Rectal smooth muscle tissue (tissue), 1 donor: ENCODE measurements at regions not wholly inside any gene's neighbourhood (a gene's known extent, or its start where the extent isn't known, plus 50 kb on each side); places are given as distances from the start of the nearest gene placed in this dataset.

Experiments
- H3K27ac ChIP-seq: one replicate; pipeline ENCODE4 v1.7.0; 2013; ENCODE audit warnings: low read depth, low read length, inconsistent platforms
- H3K27me3 ChIP-seq: one replicate; pipeline ENCODE4 v1.7.0; 2013; ENCODE audit warnings: low read length; ENCODE audit not compliant: control insufficient read depth, insufficient read depth
- H3K36me3 ChIP-seq: one replicate; pipeline ENCODE4 v1.7.0; 2013; ENCODE audit warnings: low read length; ENCODE audit not compliant: control insufficient read depth, insufficient read depth
- H3K4me1 ChIP-seq: one replicate; pipeline ENCODE4 v1.7.0; 2013; ENCODE audit warnings: low read length; ENCODE audit not compliant: control insufficient read depth, insufficient read depth
- H3K4me3 ChIP-seq: one replicate; pipeline ENCODE4 v1.7.0; 2013; ENCODE audit warnings: low read length
- H3K9ac ChIP-seq: one replicate; pipeline ENCODE4 v1.7.0; 2013; ENCODE audit warnings: low read length

DNA sequence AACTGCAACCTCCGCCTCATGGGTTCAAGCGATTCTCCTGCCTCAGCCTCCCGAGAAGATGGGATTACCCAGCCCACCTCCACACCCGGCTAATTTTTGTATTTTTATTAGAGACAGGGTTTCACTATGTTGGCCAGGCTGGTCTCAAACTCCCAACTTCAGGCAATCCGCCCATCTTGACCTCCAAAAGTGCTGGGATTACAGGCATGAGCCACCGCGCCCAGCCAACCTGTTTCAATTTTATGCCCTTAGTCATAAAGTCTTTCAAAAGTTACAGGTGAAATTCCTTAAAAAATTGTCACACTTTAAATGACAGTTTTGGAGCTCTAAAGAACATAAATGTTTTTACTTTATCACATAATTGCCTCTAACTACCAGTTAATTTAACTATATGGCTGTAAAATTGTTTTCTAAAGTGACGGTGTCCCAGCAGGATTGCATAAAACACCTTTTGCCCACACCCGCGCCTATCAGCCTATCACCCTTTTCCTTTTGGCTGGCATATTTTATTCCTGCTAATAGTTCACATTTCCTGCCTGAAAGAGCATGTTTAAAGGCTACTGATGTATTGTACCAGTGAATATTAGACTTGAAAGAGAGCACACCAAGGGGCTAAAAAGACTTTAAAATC is 164.2 kb upstream of the SEMA6D start:
- no peaks in the 10 kb centered on the region for H3K27me3 ChIP-seq
- no peak overlapping the region for H3K27ac ChIP-seq
- no peaks in the 10 kb centered on the region for H3K36me3 ChIP-seq
- H3K4me3 ChIP-seq = no peak overlapping the region
- H3K4me1 ChIP-seq = no peaks in the 10 kb centered on the region
- H3K9ac ChIP-seq = no peak overlapping the region

DNA sequence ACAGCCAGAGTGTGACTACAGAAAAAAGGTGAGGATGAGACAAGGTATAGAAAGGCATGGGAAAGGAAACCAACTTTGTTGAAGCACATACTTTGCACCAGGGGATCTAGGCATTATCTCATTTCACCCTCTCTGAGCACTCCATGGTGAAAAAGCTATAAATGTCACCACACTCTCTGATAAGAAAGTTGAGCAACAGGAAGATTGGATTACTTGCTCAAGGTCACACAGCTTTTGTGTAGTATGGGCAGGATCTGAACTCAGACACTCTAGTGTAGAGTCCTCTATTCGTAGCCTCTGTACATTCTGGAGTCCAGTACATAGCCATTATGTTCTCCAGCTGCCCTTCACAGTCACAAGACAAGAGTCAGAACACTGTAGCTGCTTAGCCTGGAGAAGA is 163.4 kb upstream of the SEMA6D start:
- H3K4me3 ChIP-seq = no peak overlapping the region
- no peaks in the 10 kb centered on the region for H3K27me3 ChIP-seq
- H3K36me3 ChIP-seq = no peaks in the 10 kb centered on the region
- no peaks in the 10 kb centered on the region for H3K4me1 ChIP-seq
- no peak overlapping the region for H3K27ac ChIP-seq
- H3K9ac ChIP-seq = no peak overlapping the region

DNA sequence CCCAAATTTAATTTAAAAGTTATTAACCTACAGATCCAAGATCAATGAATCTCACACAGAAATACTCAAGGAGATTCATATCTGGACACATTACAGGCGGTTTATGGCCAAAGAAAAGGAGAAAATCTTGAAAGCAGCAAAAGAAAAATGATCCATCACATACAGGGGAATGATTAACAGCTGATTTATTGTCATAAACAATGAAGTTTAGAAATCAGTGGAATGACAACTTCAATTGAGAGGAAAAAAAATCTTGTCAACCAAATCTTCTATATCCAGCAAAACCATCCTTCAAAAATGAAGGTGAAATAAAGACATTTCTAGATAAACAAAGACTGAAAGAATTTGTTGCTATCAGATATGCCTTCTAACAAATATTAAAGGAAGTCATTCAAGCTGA is 156.2 kb upstream of the SEMA6D start:
- Histone ChIP-seq H3K27ac (no peak overlapping the region), H3K4me1 (no peaks in the 10 kb centered on the region), H3K36me3 (no peaks in the 10 kb centered on the region), H3K9ac (no peak overlapping the region), H3K4me3 (no peak overlapping the region), H3K27me3 (no peaks in the 10 kb centered on the region)

DNA sequence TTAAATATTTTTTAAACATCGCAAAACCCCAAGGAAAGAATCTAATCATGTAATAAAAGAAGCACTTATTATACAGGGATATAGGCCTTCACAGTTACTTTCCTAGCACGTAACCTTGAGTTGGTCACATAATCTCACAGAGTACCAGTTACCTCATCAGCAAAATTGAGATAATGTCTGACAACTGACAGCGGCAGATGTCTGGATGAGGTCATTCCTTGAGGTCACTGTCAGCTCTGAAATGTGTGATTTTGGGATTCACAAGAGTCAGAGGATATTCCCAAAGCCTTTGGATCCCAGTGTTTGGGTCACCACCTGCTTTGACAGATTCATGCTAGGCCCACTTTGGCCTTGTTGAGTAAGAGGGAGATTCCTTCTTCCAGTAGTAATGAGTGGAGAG is 151.4 kb upstream of the SEMA6D start:
- Histone ChIP-seq H3K27ac (no peak overlapping the region), H3K9ac (no peak overlapping the region), H3K4me3 (no peak overlapping the region), H3K36me3 (no peaks in the 10 kb centered on the region), H3K27me3 (no peaks in the 10 kb centered on the region), H3K4me1 (no peaks in the 10 kb centered on the region)

DNA sequence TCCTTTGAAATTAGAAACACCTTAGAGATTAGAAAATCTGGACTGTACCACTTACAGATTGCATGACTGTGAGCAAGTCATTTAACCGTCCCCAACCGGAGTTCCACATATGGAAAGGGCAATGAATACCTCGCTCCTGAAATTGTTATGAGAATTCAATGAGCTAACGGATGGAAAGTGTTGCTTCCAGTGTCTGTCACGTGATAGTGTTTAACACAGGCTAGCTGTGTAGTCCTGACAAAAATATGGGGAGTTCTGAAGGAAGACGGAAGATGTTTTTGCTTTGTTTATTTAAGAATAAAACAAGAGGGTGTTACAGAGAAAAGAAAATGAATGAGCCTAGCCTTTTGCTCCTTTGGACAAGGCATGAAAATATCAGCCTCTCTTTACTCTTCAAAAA is 150.7 kb upstream of the SEMA6D start:
- no peak overlapping the region for H3K4me3 ChIP-seq
- H3K9ac ChIP-seq = no peak overlapping the region
- H3K27ac ChIP-seq = no peak overlapping the region
- no peaks in the 10 kb centered on the region for H3K36me3 ChIP-seq
- no peaks in the 10 kb centered on the region for H3K4me1 ChIP-seq
- no peaks in the 10 kb centered on the region for H3K27me3 ChIP-seq

DNA sequence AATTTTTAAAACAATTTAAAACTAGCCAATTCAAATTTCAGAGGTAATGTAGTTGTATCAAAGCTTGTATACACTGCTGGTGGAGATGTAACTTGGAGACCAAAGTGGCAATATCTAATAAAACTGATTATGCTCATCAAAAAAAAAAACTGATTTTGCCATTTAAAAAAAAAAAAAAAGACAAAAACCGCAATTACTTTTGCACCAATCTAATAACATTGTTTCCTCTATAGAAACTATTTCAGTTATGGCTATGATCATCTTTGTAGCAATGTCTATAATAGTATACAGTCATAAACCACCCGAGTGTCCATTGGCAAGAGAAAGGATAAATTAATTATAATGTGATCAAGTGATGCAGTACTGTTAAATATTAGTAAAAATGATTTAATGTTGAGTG is 149.3 kb upstream of the SEMA6D start:
- Histone ChIP-seq H3K4me3 (no peak overlapping the region), H3K27me3 (no peaks in the 10 kb centered on the region), H3K9ac (no peak overlapping the region), H3K4me1 (no peaks in the 10 kb centered on the region), H3K36me3 (no peaks in the 10 kb centered on the region), H3K27ac (no peak overlapping the region)

DNA sequence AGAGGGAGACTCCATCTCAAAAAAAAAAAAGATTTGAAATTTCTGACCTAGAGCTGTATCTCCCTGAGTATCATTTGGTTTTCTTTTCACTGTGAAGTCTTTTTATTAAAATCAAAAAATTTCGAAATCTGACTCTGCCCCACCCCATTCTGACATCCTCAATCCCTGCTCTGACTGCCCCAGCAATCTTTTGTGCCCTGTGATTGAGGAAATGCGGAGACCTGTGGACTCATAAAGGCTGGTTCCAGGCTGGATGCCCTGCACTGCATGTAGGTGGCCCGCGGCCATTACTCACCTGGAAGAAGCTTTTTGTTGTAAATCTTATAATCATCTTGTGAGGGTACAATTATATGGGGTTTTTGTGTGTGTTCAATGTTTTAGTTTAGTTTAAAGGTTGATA is 147.3 kb upstream of the SEMA6D start:
- no peak overlapping the region for H3K4me3 ChIP-seq
- H3K27me3 ChIP-seq = no peaks in the 10 kb centered on the region
- no peaks in the 10 kb centered on the region for H3K36me3 ChIP-seq
- no peaks in the 10 kb centered on the region for H3K4me1 ChIP-seq
- H3K27ac ChIP-seq = no peak overlapping the region
- no peak overlapping the region for H3K9ac ChIP-seq

DNA sequence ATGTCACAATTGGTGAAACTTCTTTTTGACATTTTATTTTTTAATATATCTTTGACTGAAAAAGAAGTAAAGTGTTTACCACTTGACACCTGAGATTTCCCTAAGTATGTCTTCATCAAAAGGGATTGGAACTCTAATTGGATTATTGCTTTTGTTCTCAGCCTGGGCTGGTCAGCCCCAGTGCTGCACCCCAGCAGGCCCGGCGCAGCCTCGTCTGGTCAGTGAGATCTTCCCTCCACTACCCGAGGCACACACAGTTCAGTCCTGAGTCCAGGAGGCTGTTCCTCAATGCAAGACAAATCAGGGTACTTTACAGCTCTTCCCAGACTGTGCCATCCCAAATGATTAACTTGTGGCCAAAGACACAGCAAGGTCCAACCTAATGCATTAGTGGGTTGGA is 146.9 kb upstream of the SEMA6D start:
- Histone ChIP-seq H3K27ac (no peak overlapping the region), H3K4me3 (no peak overlapping the region), H3K9ac (no peak overlapping the region), H3K27me3 (no peaks in the 10 kb centered on the region), H3K36me3 (no peaks in the 10 kb centered on the region), H3K4me1 (no peaks in the 10 kb centered on the region)

DNA sequence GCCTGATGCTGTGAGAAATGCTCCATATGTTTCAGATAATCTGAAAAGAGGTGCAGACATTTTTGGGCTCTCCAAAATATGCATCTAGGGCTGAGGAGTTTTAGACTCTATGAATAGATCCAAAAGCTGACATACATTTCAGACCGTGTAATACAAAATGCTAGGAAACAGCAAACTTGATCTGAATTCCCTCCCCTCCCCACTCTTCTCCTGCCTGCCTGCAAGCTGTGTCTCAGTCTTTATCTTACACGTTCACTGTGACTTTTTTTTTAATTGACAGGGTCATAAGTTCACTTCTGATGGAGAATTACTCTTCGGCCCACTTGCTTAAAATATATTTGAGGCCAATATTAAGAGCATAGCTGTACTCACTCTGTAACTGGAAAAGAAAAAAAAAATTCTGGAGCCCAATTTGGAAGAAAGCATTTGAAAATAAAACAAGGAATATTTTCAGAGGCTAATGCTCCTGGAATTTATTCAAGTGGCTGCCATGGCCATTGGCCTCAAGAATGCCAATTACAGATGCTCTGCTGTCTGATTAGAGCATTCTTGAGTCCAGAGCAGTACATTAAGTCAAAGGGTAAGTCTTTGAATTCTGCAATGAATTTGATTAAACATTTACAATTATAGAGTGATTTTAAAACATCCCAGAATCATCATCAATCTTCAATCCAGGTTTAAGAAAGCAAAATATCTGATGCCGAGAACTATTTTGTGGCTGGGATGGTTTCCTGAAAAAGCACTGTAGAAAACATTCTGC is 146.2 kb upstream of the SEMA6D start:
- Histone ChIP-seq H3K27me3 (no peaks in the 10 kb centered on the region), H3K4me3 (no peak overlapping the region), H3K36me3 (no peaks in the 10 kb centered on the region), H3K9ac (no peak overlapping the region), H3K27ac (no peak overlapping the region), H3K4me1 (no peaks in the 10 kb centered on the region)

DNA sequence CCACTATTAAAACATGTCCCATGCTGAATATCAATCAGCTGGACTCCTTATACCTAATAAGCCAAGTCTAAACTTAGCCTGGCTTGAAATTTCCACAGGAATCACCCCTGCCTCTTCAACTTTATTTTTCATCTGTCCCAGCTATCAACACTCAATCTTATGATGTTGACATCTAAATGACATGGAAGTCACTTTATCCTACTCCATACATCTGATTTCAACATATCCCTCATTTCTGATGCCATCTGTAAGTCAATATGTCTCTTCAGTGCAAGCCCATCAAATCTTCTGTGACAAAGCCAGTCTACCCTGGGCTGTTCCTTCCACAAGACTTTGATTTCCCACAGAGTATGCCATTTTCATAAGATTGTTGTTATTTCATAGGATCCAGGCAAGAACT is 143.6 kb upstream of the SEMA6D start:
- no peak overlapping the region for H3K9ac ChIP-seq
- H3K4me3 ChIP-seq = no peak overlapping the region
- H3K36me3 ChIP-seq = no peaks in the 10 kb centered on the region
- H3K27ac ChIP-seq = no peak overlapping the region
- peaks cover 3% of the 10 kb centered on the region for H3K4me1 ChIP-seq
- no peaks in the 10 kb centered on the region for H3K27me3 ChIP-seq

DNA sequence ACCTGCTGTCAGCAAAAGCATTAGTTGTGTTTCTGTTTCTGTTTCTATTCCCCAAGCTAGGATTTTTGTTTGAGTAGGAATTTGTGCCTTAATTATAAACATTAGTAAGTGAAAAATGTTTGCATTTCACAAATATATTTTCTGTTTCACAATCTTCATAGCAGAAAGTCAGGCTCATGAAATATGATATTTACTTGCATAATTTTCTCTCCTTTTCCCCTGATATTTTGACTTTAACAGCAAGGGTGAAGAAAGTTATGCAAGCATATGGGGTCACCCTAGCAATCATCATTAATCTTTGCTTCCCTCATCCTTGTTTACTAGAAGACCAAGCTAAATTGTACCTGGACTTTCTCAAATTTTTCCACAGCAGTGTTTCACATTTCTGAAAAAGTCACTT is 140.3 kb upstream of the SEMA6D start:
- no peak overlapping the region for H3K4me3 ChIP-seq
- H3K36me3 ChIP-seq = no peaks in the 10 kb centered on the region
- H3K9ac ChIP-seq = no peak overlapping the region
- H3K27ac ChIP-seq = no peak overlapping the region
- no peaks in the 10 kb centered on the region for H3K27me3 ChIP-seq
- H3K4me1 ChIP-seq = peaks cover 3% of the 10 kb centered on the region

DNA sequence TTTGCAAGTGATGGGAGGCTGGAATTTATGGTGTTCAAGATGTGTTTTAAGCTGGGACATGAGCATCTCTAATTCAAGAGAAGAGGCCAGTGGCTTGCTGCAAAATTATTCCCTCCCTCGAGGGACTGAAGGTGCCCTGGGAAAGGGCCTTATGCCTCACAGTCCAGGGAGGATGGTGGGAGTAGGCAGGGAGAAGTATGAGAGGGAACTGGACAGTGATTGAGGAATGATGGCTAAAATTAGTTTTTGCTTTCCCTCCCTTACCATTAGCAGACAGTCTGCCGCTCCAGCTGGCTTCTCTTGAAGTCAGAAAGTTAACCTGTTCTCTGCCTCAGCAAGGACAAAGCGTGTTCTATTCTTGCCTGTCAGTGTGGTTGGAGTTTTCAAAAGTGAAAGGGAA is 139.8 kb upstream of the SEMA6D start:
- no peak overlapping the region for H3K27ac ChIP-seq
- no peak overlapping the region for H3K9ac ChIP-seq
- H3K4me3 ChIP-seq = no peak overlapping the region
- H3K27me3 ChIP-seq = no peaks in the 10 kb centered on the region
- H3K4me1 ChIP-seq = peaks cover 3% of the 10 kb centered on the region
- H3K36me3 ChIP-seq = no peaks in the 10 kb centered on the region

DNA sequence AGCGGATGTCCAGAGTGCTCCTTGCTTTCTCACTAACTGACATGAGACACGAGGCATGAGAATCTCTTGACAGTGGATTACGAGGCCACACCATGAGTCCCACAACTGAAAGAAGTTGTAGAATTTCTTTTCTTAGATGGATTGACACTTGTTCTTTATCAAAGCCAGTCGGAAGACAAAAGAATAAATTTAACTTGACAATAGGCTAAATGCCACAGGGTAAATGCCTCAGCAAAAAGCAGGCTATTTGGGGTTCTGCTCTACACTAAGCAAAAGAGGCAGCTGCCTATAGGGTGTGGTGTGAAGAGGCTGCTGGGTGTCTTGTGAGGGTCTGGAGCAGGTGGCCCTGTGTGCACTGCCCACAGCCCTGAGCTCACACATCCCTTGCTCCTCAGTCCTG is 135.1 kb upstream of the SEMA6D start:
- Histone ChIP-seq H3K4me3 (no peak overlapping the region), H3K36me3 (no peaks in the 10 kb centered on the region), H3K27ac (no peak overlapping the region), H3K27me3 (no peaks in the 10 kb centered on the region), H3K9ac (no peak overlapping the region), H3K4me1 (peaks cover 3% of the 10 kb centered on the region)
